ENCODE measurements at regions not wholly inside any gene's neighbourhood (a gene's known extent, or its start where the extent isn't known, plus 50 kb on each side); places are given as distances from the start of the nearest gene placed in this dataset.

DNA sequence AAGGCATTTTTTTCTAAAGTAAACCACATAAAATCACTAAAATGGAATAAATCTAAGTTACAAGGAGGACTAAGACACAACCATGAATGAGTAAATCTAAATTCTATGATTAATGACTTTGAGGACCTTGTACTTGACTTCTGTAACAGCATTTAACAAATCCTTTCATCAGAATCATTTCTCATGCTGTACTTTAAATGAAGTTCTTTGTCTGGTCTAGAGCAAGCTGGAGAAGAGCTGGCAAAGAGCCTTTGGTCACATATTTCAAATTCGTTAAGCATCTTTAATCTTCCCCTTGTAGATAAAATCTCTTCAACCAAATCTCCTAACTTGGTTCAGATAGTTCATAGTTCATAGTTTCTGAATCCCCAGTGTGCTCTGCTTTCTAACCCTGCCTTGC lies 405.4 kb downstream of the PTPRC start:
- intact Hi-C loops (cut with DNase I) = no loop called here
- FAIRE-seq (no peak), ATAC-seq (no peak), DNase-seq (no peak)
- Histone ChIP-seq H3K9me3 (no peaks in the 10 kb centered on the region), H3K27ac (no peak overlapping the region), H3K4me1 (no peaks in the 10 kb centered on the region), H3K36me3 (no peaks in the 10 kb centered on the region), H3K27me3 (no peaks in the 10 kb centered on the region), H3K4me3 (no peak overlapping the region)
- 19 to 39% methylated on average over 1 of the region's 1 CpG for WGBS, 2 donors
- no peak for TF ChIP-seq CTCF (IDR thresholded peaks at IDR 0.05)

- Histone ChIP-seq H3K9me3 (no peaks in the 10 kb centered on the region), H3K4me3 (no peak overlapping the region), H3K27me3 (no peaks in the 10 kb centered on the region), H3K36me3 (no peaks in the 10 kb centered on the region), H3K4me1 (no peaks in the 10 kb centered on the region), H3K27ac (no peak overlapping the region)
- WGBS, 2 donors = 67 to 88% methylated on average over 1 of the region's 1 CpG
- no peak for FAIRE-seq
- no peak for DNase-seq
- intact Hi-C loops (cut with DNase I) = no loop called here
- ATAC-seq = no peak
- TF ChIP-seq CTCF (IDR thresholded peaks at IDR 0.05) = no peak
Measured at GRCh38 chr1:199046618-199047017, 407.8 kb downstream of the PTPRC start.

- WGBS, 2 donors = 90 to 93% methylated on average over 1 of the region's 1 CpG
- no peak for ATAC-seq
- intact Hi-C loops (cut with DNase I) = no loop called here
- no peak overlapping the region for H3K4me3 ChIP-seq
- TF ChIP-seq CTCF (IDR thresholded peaks at IDR 0.05) = no peak
- H3K27me3 ChIP-seq = no peaks in the 10 kb centered on the region
- DNase-seq = no peak
- no peak for FAIRE-seq
- no peak overlapping the region for H3K27ac ChIP-seq
- no peaks in the 10 kb centered on the region for H3K9me3 ChIP-seq
- H3K36me3 ChIP-seq = no peaks in the 10 kb centered on the region
- no peaks in the 10 kb centered on the region for H3K4me1 ChIP-seq
Measured at GRCh38 chr1:199054694-199055093, 415.9 kb downstream of the PTPRC start.

- no peak for TF ChIP-seq CTCF (IDR thresholded peaks at IDR 0.05)
- Histone ChIP-seq H3K27ac (no peak overlapping the region), H3K36me3 (no peaks in the 10 kb centered on the region), H3K4me1 (no peaks in the 10 kb centered on the region), H3K27me3 (no peaks in the 10 kb centered on the region), H3K9me3 (no peaks in the 10 kb centered on the region), H3K4me3 (no peak overlapping the region)
- FAIRE-seq (no peak), ATAC-seq (no peak), DNase-seq (no peak)
- intact Hi-C loops (cut with DNase I) = no loop called here
- 63 to 70% methylated on average over 1 of the region's 1 CpG for WGBS, 2 donors
Measured at GRCh38 chr1:199057322-199057721, 418.5 kb downstream of the PTPRC start.

GRCh38 chr1:199058281-199058680 lies 419.4 kb downstream of the PTPRC start:
- H3K4me3 ChIP-seq = no peak overlapping the region
- no peak overlapping the region for H3K27ac ChIP-seq
- no peaks in the 10 kb centered on the region for H3K9me3 ChIP-seq
- no peak for TF ChIP-seq CTCF (IDR thresholded peaks at IDR 0.05)
- H3K36me3 ChIP-seq = no peaks in the 10 kb centered on the region
- intact Hi-C loops (cut with DNase I) = no loop called here
- DNase-seq (no peak), FAIRE-seq (no peak), ATAC-seq (no peak)
- H3K27me3 ChIP-seq = no peaks in the 10 kb centered on the region
- WGBS, 2 donors = 67 to 79% methylated on average over 4 of the region's 4 CpGs
- no peaks in the 10 kb centered on the region for H3K4me1 ChIP-seq
